Right hindlimb (tissue), 1 donor: ENCODE measurements at regions not wholly inside any gene's neighbourhood (a gene's known extent, or its start where the extent isn't known, plus 50 kb on each side); places are given as distances from the start of the nearest gene placed in this dataset.
"Not testable (repeated sequence)": the region's sequence is repeated elsewhere in the genome, so short reads cannot be mapped to it uniquely, and the experiment has no call there.

ENCODE experiments used
- DNase-seq: peaks from one replicate; pipeline ENCODE4 v3.0.0-alpha.2; 2018

- DNase-seq: no peak
Observed at GRCh38 chr18:24567199-24567598, 106.8 kb downstream of the HRH4 start.

GRCh38 chr18:24570716-24571115, 110.3 kb downstream of the HRH4 start:
- no peak for DNase-seq

- no peak for DNase-seq
Observed at GRCh38 chr18:24582771-24583170, 122.3 kb downstream of the HRH4 start.

GRCh38 chr18:24584205-24584604, 123.8 kb downstream of the HRH4 start:
- no peak for DNase-seq

GRCh38 chr18:24584813-24585212, 124.4 kb downstream of the HRH4 start:
- DNase-seq: no peak

- DNase-seq: no peak
Observed at GRCh38 chr18:24585996-24586566, 125.6 kb downstream of the HRH4 start.

- DNase-seq: no peak
Observed at GRCh38 chr18:24586662-24587360, 126.4 kb downstream of the HRH4 start.

GRCh38 chr18:24588440-24588839, 128.0 kb downstream of the HRH4 start:
- DNase-seq: no peak

- no peak for DNase-seq
Observed at GRCh38 chr18:24590946-24591345, 130.5 kb downstream of the HRH4 start.

- no peak for DNase-seq
Observed at GRCh38 chr18:24593401-24593800, 133.0 kb downstream of the HRH4 start.

- no peak for DNase-seq
Observed at GRCh38 chr18:24593886-24594285, 133.4 kb downstream of the HRH4 start.

GRCh38 chr18:24595561-24596031, 135.2 kb downstream of the HRH4 start:
- DNase-seq: no peak

- DNase-seq: no peak
Observed at GRCh38 chr18:24600076-24600654, 139.7 kb downstream of the HRH4 start.

GRCh38 chr18:24601585-24601984, 141.1 kb downstream of the HRH4 start:
- no peak for DNase-seq

GRCh38 chr18:24602201-24602600, 141.8 kb downstream of the HRH4 start:
- no peak for DNase-seq

- DNase-seq: no peak
Observed at GRCh38 chr18:24603151-24603550, 142.7 kb downstream of the HRH4 start.

GRCh38 chr18:24605444-24605843, 145.0 kb downstream of the HRH4 start:
- no peak for DNase-seq

GRCh38 chr18:24609254-24609653, 148.8 kb downstream of the HRH4 start:
- DNase-seq: no peak

GRCh38 chr18:24611075-24611474, 150.6 kb downstream of the HRH4 start:
- no peak for DNase-seq

GRCh38 chr18:24613896-24614640, 153.6 kb downstream of the HRH4 start:
- no peak for DNase-seq

- no peak for DNase-seq
Observed at GRCh38 chr18:24616653-24617052, 156.2 kb downstream of the HRH4 start.

- not testable (repeated sequence) for DNase-seq
Observed at GRCh38 chr18:24624421-24624820, 164.0 kb downstream of the HRH4 start.

- no peak for DNase-seq
Observed at GRCh38 chr18:24627644-24628315, 167.3 kb downstream of the HRH4 start.
